GM23248 (cell line): ENCODE measurements at regions not wholly inside any gene's neighbourhood (a gene's known extent, or its start where the extent isn't known, plus 50 kb on each side); places are given as distances from the start of the nearest gene placed in this dataset.

Experiments used
- EZH2 ChIP-seq: fragments of 200-600 bp; sonication (generic); IDR thresholded peaks from 2 replicates; pipeline ENCODE4 v1.6.1; 2018; ENCODE audit warnings: antibody characterized with exemption, mild to moderate bottlenecking; ENCODE audit not compliant: insufficient read depth, poor library complexity, severe bottlenecking
- EZH2phosphoT487 ChIP-seq: fragments of 200-600 bp; sonication (generic); IDR thresholded peaks from 2 replicates; pipeline ENCODE4 v1.6.1; 2018; ENCODE audit warnings: antibody characterized with exemption, moderate library complexity, mild to moderate bottlenecking, low read depth; ENCODE audit not compliant: insufficient read depth

DNA sequence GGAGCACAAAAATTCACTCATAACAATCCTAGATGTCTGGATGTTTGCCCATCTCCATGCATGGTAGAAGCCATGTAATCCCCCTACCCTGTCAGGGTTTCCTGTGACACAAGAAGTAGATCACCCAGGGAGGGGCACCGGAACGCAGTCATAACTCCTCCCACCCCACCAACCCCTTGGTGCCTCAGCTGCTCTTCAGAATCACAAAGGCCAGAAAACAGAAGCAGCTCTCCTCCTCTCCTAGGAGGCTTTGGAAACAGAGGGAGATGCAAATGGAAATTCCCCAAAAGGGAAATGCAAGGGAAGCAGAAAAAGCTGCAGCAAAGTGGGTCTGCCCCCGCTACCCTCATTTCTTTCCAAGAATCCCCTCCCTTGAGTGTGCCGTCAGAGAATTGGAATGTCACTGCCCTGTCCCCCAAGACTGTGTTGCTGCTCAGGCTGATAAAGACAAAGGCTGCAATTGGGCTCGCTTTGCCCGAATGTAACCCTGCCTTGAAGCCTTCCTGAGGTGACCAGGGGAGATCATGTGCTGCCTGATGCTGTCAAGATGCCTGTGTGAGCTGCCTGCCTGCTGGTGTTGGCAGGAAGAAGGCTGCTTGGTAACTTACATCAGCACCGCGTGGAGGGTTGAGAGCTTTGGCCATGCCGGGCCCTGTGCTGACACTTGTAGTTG, 65.5 kb upstream of the ABCA1 start:
- TF ChIP-seq EZH2 (no peak), EZH2phosphoT487 (no peak)
